ENCODE measurements at regions not wholly inside any gene's neighbourhood (a gene's known extent, or its start where the extent isn't known, plus 50 kb on each side); places are given as distances from the start of the nearest gene placed in this dataset.

DNA sequence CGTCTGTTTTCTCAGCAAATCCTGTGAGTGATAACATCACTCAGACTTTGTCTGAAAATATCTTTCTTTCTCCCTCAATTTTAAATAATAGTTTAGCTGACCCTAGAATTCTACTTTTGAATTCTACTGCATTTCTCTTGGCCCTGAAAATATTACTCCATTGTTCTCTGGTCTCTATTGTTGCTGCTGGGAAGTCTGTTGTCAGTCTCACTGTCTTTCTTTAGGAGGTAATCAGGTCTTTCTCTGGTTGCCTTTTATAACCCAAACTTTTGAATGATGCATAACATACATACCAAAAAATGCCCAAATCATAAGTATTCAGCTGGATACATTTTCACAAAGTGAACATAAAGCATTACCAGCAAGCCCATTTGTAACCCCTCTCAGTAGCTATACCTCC lies 100.0 kb downstream of the MATN1 start:
- ChIA-PET CTCF (interaction anchor here (0.5 to 1.1 kb wide), 2 partner anchors 13 to 264 kb away, joined by 3 read pairs; no protein-coding TSS in a partner anchor), POLR2A (no interaction called here)
- H3K9me3 ChIP-seq = peaks cover 4% of the 10 kb centered on the region; the same call in 1 of the 3 replicates
- TF ChIP-seq, protein P1, sequence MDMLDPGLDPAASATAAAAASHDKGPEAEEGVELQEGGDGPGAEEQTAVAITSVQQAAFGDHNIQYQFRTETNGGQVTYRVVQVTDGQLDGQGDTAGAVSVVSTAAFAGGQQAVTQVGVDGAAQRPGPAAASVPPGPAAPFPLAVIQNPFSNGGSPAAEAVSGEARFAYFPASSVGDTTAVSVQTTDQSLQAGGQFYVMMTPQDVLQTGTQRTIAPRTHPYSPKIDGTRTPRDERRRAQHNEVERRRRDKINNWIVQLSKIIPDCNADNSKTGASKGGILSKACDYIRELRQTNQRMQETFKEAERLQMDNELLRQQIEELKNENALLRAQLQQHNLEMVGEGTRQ (IDR thresholded peaks at IDR 0.05) = no peak
- TF ChIP-seq KDM5A (IDR thresholded peaks at IDR 0.05) (no peak), RNF2 (IDR thresholded peaks at IDR 0.05; ENCODE audit: borderline replicate concordance, low read depth) (no peak), SREBF2 (IDR thresholded peaks at IDR 0.05) (no peak), TP53 (CRISPR knock-in tag; IDR thresholded peaks at IDR 0.05) (no peak), ZC3H11A (IDR thresholded peaks at IDR 0.05) (no peak), ELK1 (IDR thresholded peaks at IDR 0.05; ENCODE audit: low read depth, low read length) (no peak), RFX5 (IDR thresholded peaks at IDR 0.05) (no peak), HOXB13 (CRISPR knock-in tag; IDR thresholded peaks at IDR 0.05; ENCODE audit: low read depth) (no peak), POLR2AphosphoS2 (conservative IDR thresholded peaks at IDR 0.05; ENCODE audit: low read length) (no peak), RCOR1 (IDR thresholded peaks at IDR 0.05; ENCODE audit: low read depth, low read length) (no peak), CBX8 (IDR thresholded peaks at IDR 0.05) (no peak), FOSL2 (IDR thresholded peaks at IDR 0.05) (no peak), FOSL2 (CRISPR knock-in tag; IDR thresholded peaks at IDR 0.05) (no peak), FOSB (CRISPR knock-in tag; IDR thresholded peaks at IDR 0.05) (no peak), FOXS1 (CRISPR knock-in tag; IDR thresholded peaks at IDR 0.05) (no peak), SMC3 (IDR thresholded peaks at IDR 0.05) (no peak), JUN (IDR thresholded peaks at IDR 0.05) (no peak)
- TF ChIP-seq, protein P2, sequence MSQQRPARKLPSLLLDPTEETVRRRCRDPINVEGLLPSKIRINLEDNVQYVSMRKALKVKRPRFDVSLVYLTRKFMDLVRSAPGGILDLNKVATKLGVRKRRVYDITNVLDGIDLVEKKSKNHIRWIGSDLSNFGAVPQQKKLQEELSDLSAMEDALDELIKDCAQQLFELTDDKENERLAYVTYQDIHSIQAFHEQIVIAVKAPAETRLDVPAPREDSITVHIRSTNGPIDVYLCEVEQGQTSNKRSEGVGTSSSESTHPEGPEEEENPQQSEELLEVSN (IDR thresholded peaks at IDR 0.05; ENCODE audit: borderline replicate concordance, low read depth) = no peak
- TF ChIP-seq, protein P3, sequence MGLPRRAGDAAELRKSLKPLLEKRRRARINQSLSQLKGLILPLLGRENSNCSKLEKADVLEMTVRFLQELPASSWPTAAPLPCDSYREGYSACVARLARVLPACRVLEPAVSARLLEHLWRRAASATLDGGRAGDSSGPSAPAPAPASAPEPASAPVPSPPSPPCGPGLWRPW (IDR thresholded peaks at IDR 0.05) = no peak
- TF ChIP-seq, protein P4, sequence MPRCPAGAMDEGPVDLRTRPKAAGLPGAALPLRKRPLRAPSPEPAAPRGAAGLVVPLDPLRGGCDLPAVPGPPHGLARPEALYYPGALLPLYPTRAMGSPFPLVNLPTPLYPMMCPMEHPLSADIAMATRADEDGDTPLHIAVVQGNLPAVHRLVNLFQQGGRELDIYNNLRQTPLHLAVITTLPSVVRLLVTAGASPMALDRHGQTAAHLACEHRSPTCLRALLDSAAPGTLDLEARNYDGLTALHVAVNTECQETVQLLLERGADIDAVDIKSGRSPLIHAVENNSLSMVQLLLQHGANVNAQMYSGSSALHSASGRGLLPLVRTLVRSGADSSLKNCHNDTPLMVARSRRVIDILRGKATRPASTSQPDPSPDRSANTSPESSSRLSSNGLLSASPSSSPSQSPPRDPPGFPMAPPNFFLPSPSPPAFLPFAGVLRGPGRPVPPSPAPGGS (IDR thresholded peaks at IDR 0.05) = no peak
- DNase-seq (ENCODE audit: low read depth in 1 of 2, low spot score in 1 of 2) = no peak
- no peak overlapping the region for H3K27ac ChIP-seq
- no peak overlapping the region for H3K4me2 ChIP-seq
- no peaks in the 10 kb centered on the region for H3K4me1 ChIP-seq
- no peak overlapping the region for H3K4me3 ChIP-seq
- ATAC-seq = no peak
- 90% methylated on average over 1 of the region's 1 CpG for WGBS (ENCODE audit: missing lambda C conversion rate)
- no peak for FAIRE-seq

GRCh38 chr1:30619619-30620018 lies 103.8 kb downstream of the MATN1 start:
- FAIRE-seq = no peak
- ChIA-PET CTCF (no interaction called here), POLR2A (no interaction called here)
- Histone ChIP-seq H3K9me3 (peaks cover 4% of the 10 kb centered on the region; the same call in 1 of the 3 replicates), H3K27ac (no peak overlapping the region), H3K4me3 (no peak overlapping the region), H3K4me2 (no peak overlapping the region), H3K4me1 (no peaks in the 10 kb centered on the region)
- no peak for DNase-seq (ENCODE audit: low read depth in 1 of 2, low spot score in 1 of 2)
- no peak for ATAC-seq
- 19% methylated on average over 4 of the region's 4 CpGs for WGBS (ENCODE audit: missing lambda C conversion rate)
- TF ChIP-seq BHLHE40 (IDR thresholded peaks at IDR 0.05; ENCODE audit: low read depth, low read length) (no peak), ELK1 (IDR thresholded peaks at IDR 0.05; ENCODE audit: low read depth, low read length) (no peak), RARB (CRISPR knock-in tag; IDR thresholded peaks at IDR 0.05) (no peak), TFCP2L1 (CRISPR knock-in tag; IDR thresholded peaks at IDR 0.05) (no peak), HEYL (CRISPR knock-in tag; IDR thresholded peaks at IDR 0.05) (no peak), HOXA7 (CRISPR knock-in tag; IDR thresholded peaks at IDR 0.05) (no peak), ESRRA (IDR thresholded peaks at IDR 0.05; ENCODE audit: borderline replicate concordance, low read length) (no peak), SMC3 (IDR thresholded peaks at IDR 0.05) (no peak), EHMT2 (IDR thresholded peaks at IDR 0.05; ENCODE audit: low read depth) (no peak), FOXS1 (CRISPR knock-in tag; IDR thresholded peaks at IDR 0.05) (no peak), NPAS2 (CRISPR knock-in tag; IDR thresholded peaks at IDR 0.05; ENCODE audit: borderline replicate concordance) (no peak)
- TF ChIP-seq, protein P1 (IDR thresholded peaks at IDR 0.05) = no peak
- TF ChIP-seq, protein P5, sequence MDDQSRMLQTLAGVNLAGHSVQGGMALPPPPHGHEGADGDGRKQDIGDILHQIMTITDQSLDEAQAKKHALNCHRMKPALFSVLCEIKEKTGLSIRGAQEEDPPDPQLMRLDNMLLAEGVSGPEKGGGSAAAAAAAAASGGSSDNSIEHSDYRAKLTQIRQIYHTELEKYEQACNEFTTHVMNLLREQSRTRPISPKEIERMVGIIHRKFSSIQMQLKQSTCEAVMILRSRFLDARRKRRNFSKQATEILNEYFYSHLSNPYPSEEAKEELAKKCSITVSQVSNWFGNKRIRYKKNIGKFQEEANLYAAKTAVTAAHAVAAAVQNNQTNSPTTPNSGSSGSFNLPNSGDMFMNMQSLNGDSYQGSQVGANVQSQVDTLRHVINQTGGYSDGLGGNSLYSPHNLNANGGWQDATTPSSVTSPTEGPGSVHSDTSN (IDR thresholded peaks at IDR 0.05) = no peak
